ENCODE measurements at regions not wholly inside any gene's neighbourhood (a gene's known extent, or its start where the extent isn't known, plus 50 kb on each side); places are given as distances from the start of the nearest gene placed in this dataset.

DNA sequence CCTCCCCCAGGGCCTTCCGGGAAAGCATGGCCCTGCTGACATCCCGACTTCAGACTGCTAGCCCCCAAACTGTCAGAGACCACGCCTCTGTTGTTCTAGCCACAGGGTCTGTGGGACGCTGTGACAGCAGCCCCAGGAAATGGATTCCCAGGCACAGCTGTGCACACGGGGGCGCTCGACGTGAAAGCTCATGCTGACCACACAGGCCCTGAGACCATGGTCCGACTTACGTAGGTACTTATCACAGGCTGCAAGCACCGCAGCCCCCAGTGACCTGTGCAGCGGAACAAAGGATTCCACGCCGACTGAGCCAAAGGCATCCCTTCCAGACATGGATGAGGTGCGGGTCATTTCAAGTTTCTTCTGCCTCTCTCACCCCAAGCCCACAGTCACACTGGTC is 150.6 kb downstream of the CTTN start:
- Histone ChIP-seq H3K4me1 (ENCODE audit: control insufficient read depth, extremely low read depth, insufficient read depth, low read length) (no peaks in the 10 kb centered on the region), H4K20me1 (ENCODE audit: control insufficient read depth, extremely low read depth, insufficient read depth, low read length) (no peaks in the 10 kb centered on the region), H3K27ac (ENCODE audit: insufficient read depth, low read length) (no peak overlapping the region), H3K79me2 (ENCODE audit: control insufficient read depth, insufficient read depth, low read length) (no peaks in the 10 kb centered on the region), H3K27me3 (ENCODE audit: control insufficient read depth, insufficient read depth, low read length) (no peaks in the 10 kb centered on the region), H3K4me3 (replicated peaks in 1 of 4; ENCODE audit: control extremely low read depth in 1 of 4, insufficient read depth in 1 of 4, low read depth in 3 of 4, low read length in 4 of 4) (no peak overlapping the region), H2AFZ (ENCODE audit: low read length) (no peak overlapping the region), H3K9me3 (ENCODE audit: control insufficient read depth, insufficient read depth, low read depth, low read length) (no peaks in the 10 kb centered on the region), H3K4me2 (ENCODE audit: extremely low read depth, insufficient read depth, low read length) (no peak overlapping the region), H3K36me3 (ENCODE audit: control insufficient read depth, insufficient read depth, low read length) (no peaks in the 10 kb centered on the region), H3K9ac (ENCODE audit: insufficient read depth, low read length) (no peak overlapping the region)
- no peak for DNase-seq (ENCODE audit: low read depth in 2 of 2)
- TF ChIP-seq EZH2 (IDR thresholded peaks at IDR 0.05; ENCODE audit: low read length, missing control alignments), result no peak
- TF ChIP-seq, protein P1, sequence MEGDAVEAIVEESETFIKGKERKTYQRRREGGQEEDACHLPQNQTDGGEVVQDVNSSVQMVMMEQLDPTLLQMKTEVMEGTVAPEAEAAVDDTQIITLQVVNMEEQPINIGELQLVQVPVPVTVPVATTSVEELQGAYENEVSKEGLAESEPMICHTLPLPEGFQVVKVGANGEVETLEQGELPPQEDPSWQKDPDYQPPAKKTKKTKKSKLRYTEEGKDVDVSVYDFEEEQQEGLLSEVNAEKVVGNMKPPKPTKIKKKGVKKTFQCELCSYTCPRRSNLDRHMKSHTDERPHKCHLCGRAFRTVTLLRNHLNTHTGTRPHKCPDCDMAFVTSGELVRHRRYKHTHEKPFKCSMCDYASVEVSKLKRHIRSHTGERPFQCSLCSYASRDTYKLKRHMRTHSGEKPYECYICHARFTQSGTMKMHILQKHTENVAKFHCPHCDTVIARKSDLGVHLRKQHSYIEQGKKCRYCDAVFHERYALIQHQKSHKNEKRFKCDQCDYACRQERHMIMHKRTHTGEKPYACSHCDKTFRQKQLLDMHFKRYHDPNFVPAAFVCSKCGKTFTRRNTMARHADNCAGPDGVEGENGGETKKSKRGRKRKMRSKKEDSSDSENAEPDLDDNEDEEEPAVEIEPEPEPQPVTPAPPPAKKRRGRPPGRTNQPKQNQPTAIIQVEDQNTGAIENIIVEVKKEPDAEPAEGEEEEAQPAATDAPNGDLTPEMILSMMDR (conservative IDR thresholded peaks at IDR 0.05 in 1 of 2, IDR thresholded peaks at IDR 0.05 in 1 of 2; ENCODE audit: low read depth in 1 of 2, low read length in 2 of 2), result no peak

DNA sequence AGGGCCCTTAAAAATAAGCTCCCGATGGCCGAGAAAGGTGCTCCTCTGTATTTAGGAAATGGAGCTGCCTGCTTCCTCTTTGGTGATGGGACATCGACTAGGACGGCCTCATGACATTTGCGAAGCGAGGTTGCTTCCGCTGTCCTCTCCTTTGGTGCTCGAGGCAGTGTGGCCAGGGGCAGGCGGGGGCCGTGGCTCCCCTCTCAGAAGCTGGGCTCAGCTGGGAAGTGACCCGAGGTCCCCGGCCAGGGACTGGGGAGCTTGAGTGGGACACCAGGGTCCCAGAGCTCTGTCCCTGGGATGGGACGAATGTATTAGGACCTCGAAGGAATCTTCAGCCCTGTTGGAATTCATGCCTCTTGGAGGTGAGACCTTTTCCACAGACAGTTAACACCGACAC is 151.1 kb downstream of the CTTN start:
- Histone ChIP-seq H3K9ac (ENCODE audit: insufficient read depth, low read length) (no peak overlapping the region), H3K79me2 (ENCODE audit: control insufficient read depth, insufficient read depth, low read length) (no peaks in the 10 kb centered on the region), H2AFZ (ENCODE audit: low read length) (no peak overlapping the region), H3K4me2 (ENCODE audit: extremely low read depth, insufficient read depth, low read length) (no peak overlapping the region), H4K20me1 (ENCODE audit: control insufficient read depth, extremely low read depth, insufficient read depth, low read length) (no peaks in the 10 kb centered on the region), H3K4me3 (replicated peaks in 1 of 4; ENCODE audit: control extremely low read depth in 1 of 4, insufficient read depth in 1 of 4, low read depth in 3 of 4, low read length in 4 of 4) (no peak overlapping the region), H3K36me3 (ENCODE audit: control insufficient read depth, insufficient read depth, low read length) (no peaks in the 10 kb centered on the region), H3K27ac (ENCODE audit: insufficient read depth, low read length) (no peak overlapping the region), H3K9me3 (ENCODE audit: control insufficient read depth, insufficient read depth, low read depth, low read length) (no peaks in the 10 kb centered on the region), H3K4me1 (ENCODE audit: control insufficient read depth, extremely low read depth, insufficient read depth, low read length) (no peaks in the 10 kb centered on the region), H3K27me3 (ENCODE audit: control insufficient read depth, insufficient read depth, low read length) (no peaks in the 10 kb centered on the region)
- TF ChIP-seq EZH2 (IDR thresholded peaks at IDR 0.05; ENCODE audit: low read length, missing control alignments), result no peak
- TF ChIP-seq, protein P1 (conservative IDR thresholded peaks at IDR 0.05 in 1 of 2, IDR thresholded peaks at IDR 0.05 in 1 of 2; ENCODE audit: low read depth in 1 of 2, low read length in 2 of 2), result no peak
- DNase-seq (ENCODE audit: low read depth in 2 of 2), result no peak

DNA sequence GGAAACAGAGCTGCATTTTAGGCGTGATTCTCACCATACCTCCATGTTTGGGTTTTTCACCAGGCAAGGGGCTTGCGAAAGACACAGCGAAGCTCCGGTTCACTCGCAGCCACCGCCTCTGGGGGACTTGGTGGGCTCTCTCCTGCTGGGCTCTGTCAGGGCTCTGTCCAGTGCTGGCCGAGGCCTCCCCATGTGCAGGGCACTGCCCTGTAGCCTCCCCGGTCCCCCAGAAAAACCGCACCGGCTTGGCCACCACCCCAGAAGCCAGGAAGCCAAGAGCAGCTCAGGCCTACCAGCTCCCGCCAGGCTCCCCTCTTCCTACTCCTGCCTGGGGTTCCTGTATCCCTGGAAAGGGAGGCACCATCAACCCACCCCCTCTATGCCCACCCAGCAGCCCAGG is 151.5 kb downstream of the CTTN start:
- no peaks in the 10 kb centered on the region for H3K4me1 ChIP-seq (ENCODE audit: control insufficient read depth, extremely low read depth, insufficient read depth, low read length)
- H3K9ac ChIP-seq (ENCODE audit: insufficient read depth, low read length), result no peak overlapping the region
- no peaks in the 10 kb centered on the region for H3K9me3 ChIP-seq (ENCODE audit: control insufficient read depth, insufficient read depth, low read depth, low read length)
- no peaks in the 10 kb centered on the region for H3K36me3 ChIP-seq (ENCODE audit: control insufficient read depth, insufficient read depth, low read length)
- H4K20me1 ChIP-seq (ENCODE audit: control insufficient read depth, extremely low read depth, insufficient read depth, low read length), result no peaks in the 10 kb centered on the region
- TF ChIP-seq, protein P1 (conservative IDR thresholded peaks at IDR 0.05 in 1 of 2, IDR thresholded peaks at IDR 0.05 in 1 of 2; ENCODE audit: low read depth in 1 of 2, low read length in 2 of 2), result no peak
- TF ChIP-seq EZH2 (IDR thresholded peaks at IDR 0.05; ENCODE audit: low read length, missing control alignments), result no peak
- H3K4me2 ChIP-seq (ENCODE audit: extremely low read depth, insufficient read depth, low read length), result no peak overlapping the region
- no peak overlapping the region for H3K27ac ChIP-seq (ENCODE audit: insufficient read depth, low read length)
- H2AFZ ChIP-seq (ENCODE audit: low read length), result no peak overlapping the region
- DNase-seq (ENCODE audit: low read depth in 2 of 2), result no peak
- no peak overlapping the region for H3K4me3 ChIP-seq (replicated peaks in 1 of 4; ENCODE audit: control extremely low read depth in 1 of 4, insufficient read depth in 1 of 4, low read depth in 3 of 4, low read length in 4 of 4)
- no peaks in the 10 kb centered on the region for H3K27me3 ChIP-seq (ENCODE audit: control insufficient read depth, insufficient read depth, low read length)
- H3K79me2 ChIP-seq (ENCODE audit: control insufficient read depth, insufficient read depth, low read length), result no peaks in the 10 kb centered on the region
